IMR-90 (cell line): ENCODE measurements at regions not wholly inside any gene's neighbourhood (a gene's known extent, or its start where the extent isn't known, plus 50 kb on each side); places are given as distances from the start of the nearest gene placed in this dataset.

Experiments used
- BHLHE40 ChIP-seq: fragments of 150-350 bp; IDR thresholded peaks from 2 replicates; pipeline ENCODE4 v1.6.1; 2016; ENCODE audit warnings: mild to moderate bottlenecking, low read depth, low read length
- CHD1 ChIP-seq: IDR thresholded peaks from 2 replicates; pipeline ENCODE4 v1.6.1; 2012; ENCODE audit warnings: low read depth, low read length, improper control_type of control experiment
- MAZ ChIP-seq: IDR thresholded peaks from 2 replicates; pipeline ENCODE4 v1.6.1; 2012; ENCODE audit warnings: low read depth, mild to moderate bottlenecking, low read length, improper control_type of control experiment, moderate library complexity, borderline replicate concordance
- MXI1 ChIP-seq: IDR thresholded peaks from 2 replicates; pipeline ENCODE4 v1.6.1; 2012; ENCODE audit warnings: low read depth, mild to moderate bottlenecking, low read length, moderate library complexity, borderline replicate concordance
- NFE2L2 ChIP-seq: fragments of 150-350 bp; IDR thresholded peaks from 2 replicates; pipeline ENCODE4 v1.6.1; 2016; ENCODE audit warnings: low read depth, mild to moderate bottlenecking, low read length
- POLR2A ChIP-seq: IDR thresholded peaks from 2 replicates; pipeline ENCODE4 v1.6.1; 2012; ENCODE audit warnings: mild to moderate bottlenecking, low read depth, low read length
- RAD21 ChIP-seq: IDR thresholded peaks from 2 replicates; pipeline ENCODE4 v1.6.1; 2012; ENCODE audit warnings: low read length, improper control_type of control experiment
- RCOR1 ChIP-seq: IDR thresholded peaks from 2 replicates; pipeline ENCODE4 v1.6.1; 2012; ENCODE audit warnings: mild to moderate bottlenecking, low read length, improper control_type of control experiment; ENCODE audit not compliant: insufficient replicate concordance
- TF ChIP-seq, protein P1 (sequence below): conservative IDR thresholded peaks from 2 replicates; pipeline ENCODE4 v1.5.1; 2012; ENCODE audit warnings: mild to moderate bottlenecking, low read depth, low read length, improper control_type of control experiment
- TF ChIP-seq, protein P2 (sequence below): fragments of 150-350 bp; IDR thresholded peaks from 2 replicates; pipeline ENCODE4 v1.6.1; 2016; ENCODE audit warnings: low read depth, mild to moderate bottlenecking, low read length, moderate library complexity, borderline replicate concordance

DNA sequence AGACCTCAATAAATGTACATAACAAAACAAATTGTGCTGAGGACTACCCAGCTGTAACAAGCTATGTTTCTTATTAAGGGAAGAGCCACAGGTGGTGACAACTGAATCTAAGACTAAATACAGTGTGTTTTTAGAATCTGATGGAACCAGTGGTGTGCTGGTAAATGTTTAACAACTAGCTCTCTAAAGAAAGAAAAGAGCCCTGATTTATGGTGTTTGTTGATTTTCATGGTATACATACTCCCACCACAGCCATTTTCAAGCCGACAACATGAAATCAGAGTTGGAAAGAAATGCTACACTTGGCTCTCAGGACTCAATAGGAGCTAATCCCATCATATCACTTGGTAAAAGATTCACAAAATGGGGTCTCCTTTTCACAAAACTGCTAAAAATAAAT is 89.8 kb upstream of the FNDC3B start:
- TF ChIP-seq MAZ = no peak
- no peak for TF ChIP-seq NFE2L2
- TF ChIP-seq RCOR1 = no peak
- TF ChIP-seq, protein P1, sequence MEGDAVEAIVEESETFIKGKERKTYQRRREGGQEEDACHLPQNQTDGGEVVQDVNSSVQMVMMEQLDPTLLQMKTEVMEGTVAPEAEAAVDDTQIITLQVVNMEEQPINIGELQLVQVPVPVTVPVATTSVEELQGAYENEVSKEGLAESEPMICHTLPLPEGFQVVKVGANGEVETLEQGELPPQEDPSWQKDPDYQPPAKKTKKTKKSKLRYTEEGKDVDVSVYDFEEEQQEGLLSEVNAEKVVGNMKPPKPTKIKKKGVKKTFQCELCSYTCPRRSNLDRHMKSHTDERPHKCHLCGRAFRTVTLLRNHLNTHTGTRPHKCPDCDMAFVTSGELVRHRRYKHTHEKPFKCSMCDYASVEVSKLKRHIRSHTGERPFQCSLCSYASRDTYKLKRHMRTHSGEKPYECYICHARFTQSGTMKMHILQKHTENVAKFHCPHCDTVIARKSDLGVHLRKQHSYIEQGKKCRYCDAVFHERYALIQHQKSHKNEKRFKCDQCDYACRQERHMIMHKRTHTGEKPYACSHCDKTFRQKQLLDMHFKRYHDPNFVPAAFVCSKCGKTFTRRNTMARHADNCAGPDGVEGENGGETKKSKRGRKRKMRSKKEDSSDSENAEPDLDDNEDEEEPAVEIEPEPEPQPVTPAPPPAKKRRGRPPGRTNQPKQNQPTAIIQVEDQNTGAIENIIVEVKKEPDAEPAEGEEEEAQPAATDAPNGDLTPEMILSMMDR = no peak
- no peak for TF ChIP-seq MXI1
- TF ChIP-seq, protein P2, sequence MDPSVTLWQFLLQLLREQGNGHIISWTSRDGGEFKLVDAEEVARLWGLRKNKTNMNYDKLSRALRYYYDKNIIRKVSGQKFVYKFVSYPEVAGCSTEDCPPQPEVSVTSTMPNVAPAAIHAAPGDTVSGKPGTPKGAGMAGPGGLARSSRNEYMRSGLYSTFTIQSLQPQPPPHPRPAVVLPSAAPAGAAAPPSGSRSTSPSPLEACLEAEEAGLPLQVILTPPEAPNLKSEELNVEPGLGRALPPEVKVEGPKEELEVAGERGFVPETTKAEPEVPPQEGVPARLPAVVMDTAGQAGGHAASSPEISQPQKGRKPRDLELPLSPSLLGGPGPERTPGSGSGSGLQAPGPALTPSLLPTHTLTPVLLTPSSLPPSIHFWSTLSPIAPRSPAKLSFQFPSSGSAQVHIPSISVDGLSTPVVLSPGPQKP = no peak
- no peak for TF ChIP-seq RAD21
- TF ChIP-seq POLR2A = no peak
- TF ChIP-seq BHLHE40 = no peak
- no peak for TF ChIP-seq CHD1
